KMS-11 (cell line): ENCODE measurements at regions not wholly inside any gene's neighbourhood (a gene's known extent, or its start where the extent isn't known, plus 50 kb on each side); places are given as distances from the start of the nearest gene placed in this dataset.

Source experiments
- H2AFZ ChIP-seq: fragments of 200-600 bp; sonication (generic); 2 replicates; pipeline ENCODE4 v1.6.1; 2016; ENCODE audit warnings: antibody characterized with exemption, mixed run types, low read depth
- H3K27ac ChIP-seq: fragments of 200-600 bp; sonication (generic); 2 replicates; pipeline ENCODE4 v1.6.1; 2016; ENCODE audit warnings: mild to moderate bottlenecking, mixed run types
- H3K27me3 ChIP-seq: fragments of 200-600 bp; sonication (generic); 2 replicates; pipeline ENCODE4 v1.6.1; 2017; ENCODE audit warnings: mild to moderate bottlenecking, low read depth, mixed run types, moderate library complexity; ENCODE audit not compliant: insufficient read depth
- H3K36me3 ChIP-seq: fragments of 200-600 bp; sonication (generic); 2 replicates; pipeline ENCODE4 v1.6.1; 2017; ENCODE audit warnings: mild to moderate bottlenecking, mixed run types; ENCODE audit not compliant: insufficient read depth
- H3K4me1 ChIP-seq: fragments of 200-600 bp; sonication (generic); 2 replicates; pipeline ENCODE4 v1.6.1; 2016; ENCODE audit warnings: mild to moderate bottlenecking, low read depth, mixed run types; ENCODE audit not compliant: poor library complexity, severe bottlenecking
- H3K4me2 ChIP-seq: fragments of 200-600 bp; sonication (generic); 2 replicates; pipeline ENCODE4 v1.7.0; 2016; ENCODE audit warnings: mild to moderate bottlenecking, mixed run types
- H3K4me3 ChIP-seq: fragments of 200-600 bp; sonication (generic); IDR thresholded peaks from 2 replicates; pipeline ENCODE4 v1.6.1; 2017; ENCODE audit warnings: low read depth, low read length, mixed read lengths; ENCODE audit not compliant: insufficient read depth
- H3K79me2 ChIP-seq: fragments of 200-600 bp; sonication (generic); 2 replicates; pipeline ENCODE4 v1.6.1; 2016; ENCODE audit warnings: low read depth, mixed run types; ENCODE audit not compliant: insufficient read depth
- H3K9ac ChIP-seq: fragments of 200-600 bp; sonication (generic); 2 replicates; pipeline ENCODE4 v1.6.1; 2016; ENCODE audit warnings: mild to moderate bottlenecking, mixed run types
- H4K20me1 ChIP-seq: fragments of 200-600 bp; sonication (generic); 2 replicates; pipeline ENCODE4 v1.6.1; 2016; ENCODE audit warnings: mild to moderate bottlenecking, mixed run types; ENCODE audit not compliant: insufficient read depth
- CTCF ChIP-seq: fragments of 200-600 bp; sonication (generic); conservative IDR thresholded peaks from 2 replicates; pipeline ENCODE4 v1.6.1; 2017; ENCODE audit warnings: low read depth, mild to moderate bottlenecking, antibody characterized with exemption, low read length, moderate library complexity, mixed read lengths

GRCh38 chr3:23068016-23068728 is 135.0 kb upstream of the UBE2E2 start:
- Histone ChIP-seq H3K4me3 (no peak overlapping the region), H3K9ac (no peak overlapping the region), H3K4me1 (no peaks in the 10 kb centered on the region), H3K27ac (no peak overlapping the region), H3K27me3 (no peaks in the 10 kb centered on the region), H4K20me1 (no peaks in the 10 kb centered on the region), H2AFZ (no peak overlapping the region), H3K79me2 (no peaks in the 10 kb centered on the region), H3K4me2 (no peak overlapping the region), H3K36me3 (no peaks in the 10 kb centered on the region)
- TF ChIP-seq CTCF, result no peak

- no peak overlapping the region for H3K4me3 ChIP-seq
- no peaks in the 10 kb centered on the region for H4K20me1 ChIP-seq
- TF ChIP-seq CTCF, result no peak
- no peaks in the 10 kb centered on the region for H3K36me3 ChIP-seq
- no peak overlapping the region for H2AFZ ChIP-seq
- H3K27ac ChIP-seq, result no peak overlapping the region
- no peaks in the 10 kb centered on the region for H3K4me1 ChIP-seq
- H3K27me3 ChIP-seq, result no peaks in the 10 kb centered on the region
- no peak overlapping the region for H3K9ac ChIP-seq
- no peaks in the 10 kb centered on the region for H3K79me2 ChIP-seq
- H3K4me2 ChIP-seq, result no peak overlapping the region
Observed at GRCh38 chr3:23071296-23071695, 131.8 kb upstream of the UBE2E2 start.

- Histone ChIP-seq H2AFZ (no peak overlapping the region), H3K79me2 (no peaks in the 10 kb centered on the region), H3K4me2 (no peak overlapping the region), H3K27ac (no peak overlapping the region), H3K9ac (no peak overlapping the region), H3K27me3 (no peaks in the 10 kb centered on the region), H3K36me3 (no peaks in the 10 kb centered on the region), H3K4me1 (no peaks in the 10 kb centered on the region), H4K20me1 (no peaks in the 10 kb centered on the region), H3K4me3 (no peak overlapping the region)
- no peak for TF ChIP-seq CTCF
Observed at GRCh38 chr3:23071758-23072157, 131.4 kb upstream of the UBE2E2 start.

GRCh38 chr3:23072693-23073092 is 130.4 kb upstream of the UBE2E2 start:
- Histone ChIP-seq H4K20me1 (no peaks in the 10 kb centered on the region), H3K36me3 (no peaks in the 10 kb centered on the region), H3K27me3 (no peaks in the 10 kb centered on the region), H3K9ac (no peak overlapping the region), H3K4me1 (no peaks in the 10 kb centered on the region), H2AFZ (no peak overlapping the region), H3K27ac (no peak overlapping the region), H3K4me3 (no peak overlapping the region), H3K79me2 (no peaks in the 10 kb centered on the region), H3K4me2 (no peak overlapping the region)
- TF ChIP-seq CTCF, result no peak
